ENCODE measurements at regions not wholly inside any gene's neighbourhood (a gene's known extent, or its start where the extent isn't known, plus 50 kb on each side); places are given as distances from the start of the nearest gene placed in this dataset.

- TF ChIP-seq EZH2 (IDR thresholded peaks at IDR 0.05; ENCODE audit: borderline replicate concordance, low read depth, low read length, severe bottlenecking) (no peak), CTCF (IDR thresholded peaks at IDR 0.05; ENCODE audit: borderline replicate concordance, extremely low read depth, low read length, poor library complexity, severe bottlenecking) (no peak)
These were observed 113.0 kb downstream of the LRATD1 start for GRCh38 chr2:14745288-14746076.
